ENCODE measurements at regions not wholly inside any gene's neighbourhood (a gene's known extent, or its start where the extent isn't known, plus 50 kb on each side); places are given as distances from the start of the nearest gene placed in this dataset.

DNA sequence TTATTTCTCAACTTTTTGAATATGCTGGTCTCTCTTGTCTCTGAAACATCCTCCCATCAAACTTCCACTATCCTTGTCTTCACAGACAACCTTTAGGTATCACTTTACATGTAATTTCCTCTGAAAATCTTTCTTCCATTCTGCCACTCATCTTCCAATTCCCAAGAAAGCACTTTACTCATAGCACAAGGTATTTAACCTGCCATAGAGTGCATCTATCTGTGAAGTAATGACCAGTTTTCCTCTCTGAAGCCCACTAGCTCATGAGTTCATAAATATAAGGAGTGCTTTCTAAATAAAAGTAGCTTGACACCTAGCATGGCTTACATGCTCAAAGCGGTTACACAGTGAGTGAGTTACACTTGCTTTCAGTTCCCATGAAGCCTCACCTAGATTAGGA, 160.7 kb upstream of the CMC1 start:
- TF ChIP-seq CTCF (conservative IDR thresholded peaks at IDR 0.05; ENCODE audit: low read depth, low read length) (no peak), EZH2phosphoT487 (IDR thresholded peaks at IDR 0.05; ENCODE audit: borderline replicate concordance, low read length) (no peak)

All from PC-3 (cell line).